ENCODE measurements at regions not wholly inside any gene's neighbourhood (a gene's known extent, or its start where the extent isn't known, plus 50 kb on each side); places are given as distances from the start of the nearest gene placed in this dataset.
"Not testable (repeated sequence)": the region's sequence is repeated elsewhere in the genome, so short reads cannot be mapped to it uniquely, and the experiment has no call there.

- no peak for DNase-seq (ENCODE audit: low read depth in 2 of 2)
Measured at GRCh38 chr5:152456815-152457443, 51.9 kb upstream of the NMUR2 start.

GRCh38 chr5:152462021-152462721 is 57.1 kb upstream of the NMUR2 start:
- DNase-seq (ENCODE audit: low read depth in 2 of 2), result no peak

- DNase-seq (ENCODE audit: low read depth in 2 of 2), result no peak
Measured at GRCh38 chr5:152464048-152464447, 59.0 kb upstream of the NMUR2 start.

- DNase-seq (ENCODE audit: low read depth in 2 of 2), result no peak
Measured at GRCh38 chr5:152465140-152465539, 60.1 kb upstream of the NMUR2 start.

- DNase-seq (ENCODE audit: low read depth in 2 of 2), result no peak
Measured at GRCh38 chr5:152466085-152466745, 61.1 kb upstream of the NMUR2 start.

- DNase-seq (ENCODE audit: low read depth in 2 of 2), result no peak
Measured at GRCh38 chr5:152470167-152470566, 65.1 kb upstream of the NMUR2 start.

- no peak for DNase-seq (ENCODE audit: low read depth in 2 of 2)
Measured at GRCh38 chr5:152472083-152472482, 67.0 kb upstream of the NMUR2 start.

- no peak for DNase-seq (ENCODE audit: low read depth in 2 of 2)
Measured at GRCh38 chr5:152474961-152475360, 69.9 kb upstream of the NMUR2 start.

- DNase-seq (ENCODE audit: low read depth in 2 of 2), result no peak
Measured at GRCh38 chr5:152477536-152477935, 72.5 kb upstream of the NMUR2 start.

GRCh38 chr5:152479866-152480265 is 74.8 kb upstream of the NMUR2 start:
- not testable (repeated sequence) for DNase-seq (ENCODE audit: low read depth in 2 of 2)

GRCh38 chr5:152480677-152481076 is 75.6 kb upstream of the NMUR2 start:
- DNase-seq (ENCODE audit: low read depth in 2 of 2), result not testable (repeated sequence)

GRCh38 chr5:152487130-152487529 is 82.1 kb upstream of the NMUR2 start:
- no peak for DNase-seq (ENCODE audit: low read depth in 2 of 2)

GRCh38 chr5:152488869-152489268 is 83.8 kb upstream of the NMUR2 start:
- no peak for DNase-seq (ENCODE audit: low read depth in 2 of 2)

- no peak for DNase-seq (ENCODE audit: low read depth in 2 of 2)
Measured at GRCh38 chr5:152499814-152500535, 94.9 kb upstream of the NMUR2 start.

GRCh38 chr5:152501294-152501693 is 96.2 kb upstream of the NMUR2 start:
- no peak for DNase-seq (ENCODE audit: low read depth in 2 of 2)

GRCh38 chr5:152503206-152503605 is 98.1 kb upstream of the NMUR2 start:
- no peak for DNase-seq (ENCODE audit: low read depth in 2 of 2)

GRCh38 chr5:152505442-152506042 is 100.5 kb upstream of the NMUR2 start:
- DNase-seq (ENCODE audit: low read depth in 2 of 2), result peak in 1 of 2 donors; percentile 1

GRCh38 chr5:152511120-152511519 is 106.0 kb upstream of the NMUR2 start:
- no peak for DNase-seq (ENCODE audit: low read depth in 2 of 2)

- no peak for DNase-seq (ENCODE audit: low read depth in 2 of 2)
Measured at GRCh38 chr5:152511531-152512132, 106.6 kb upstream of the NMUR2 start.

- DNase-seq (ENCODE audit: low read depth in 2 of 2), result no peak
Measured at GRCh38 chr5:152514827-152515397, 109.8 kb upstream of the NMUR2 start.

GRCh38 chr5:152523964-152524363 is 118.9 kb upstream of the NMUR2 start:
- no peak for DNase-seq (ENCODE audit: low read depth in 2 of 2)

All from stimulated activated CD8-positive, alpha-beta memory T cell treated with anti-CD3 and anti-CD28 coated beads, Interleukin-15, amount 100 ng/mL, for 4 hours (primary cell).